ENCODE measurements at regions not wholly inside any gene's neighbourhood (a gene's known extent, or its start where the extent isn't known, plus 50 kb on each side); places are given as distances from the start of the nearest gene placed in this dataset.

DNA sequence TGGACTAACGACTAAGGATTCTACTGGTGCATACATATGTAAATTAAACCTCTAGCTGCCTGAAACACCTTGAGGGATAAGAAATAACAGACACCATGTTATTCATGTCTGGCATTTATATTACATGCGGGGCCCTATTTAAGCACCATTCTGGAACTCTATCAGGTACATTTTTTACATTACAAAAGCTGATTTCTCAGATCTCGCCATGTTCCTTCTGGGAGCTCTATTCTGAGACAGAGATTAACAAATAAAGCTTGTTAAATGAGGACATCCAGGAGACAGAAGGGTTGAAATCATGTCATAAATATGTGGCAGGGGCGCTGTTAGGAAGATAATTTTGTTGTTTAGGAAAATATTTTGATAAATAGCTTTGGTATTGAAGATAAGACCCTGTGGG, 93.4 kb upstream of the SLIT3 start:
- TF ChIP-seq, protein P1, sequence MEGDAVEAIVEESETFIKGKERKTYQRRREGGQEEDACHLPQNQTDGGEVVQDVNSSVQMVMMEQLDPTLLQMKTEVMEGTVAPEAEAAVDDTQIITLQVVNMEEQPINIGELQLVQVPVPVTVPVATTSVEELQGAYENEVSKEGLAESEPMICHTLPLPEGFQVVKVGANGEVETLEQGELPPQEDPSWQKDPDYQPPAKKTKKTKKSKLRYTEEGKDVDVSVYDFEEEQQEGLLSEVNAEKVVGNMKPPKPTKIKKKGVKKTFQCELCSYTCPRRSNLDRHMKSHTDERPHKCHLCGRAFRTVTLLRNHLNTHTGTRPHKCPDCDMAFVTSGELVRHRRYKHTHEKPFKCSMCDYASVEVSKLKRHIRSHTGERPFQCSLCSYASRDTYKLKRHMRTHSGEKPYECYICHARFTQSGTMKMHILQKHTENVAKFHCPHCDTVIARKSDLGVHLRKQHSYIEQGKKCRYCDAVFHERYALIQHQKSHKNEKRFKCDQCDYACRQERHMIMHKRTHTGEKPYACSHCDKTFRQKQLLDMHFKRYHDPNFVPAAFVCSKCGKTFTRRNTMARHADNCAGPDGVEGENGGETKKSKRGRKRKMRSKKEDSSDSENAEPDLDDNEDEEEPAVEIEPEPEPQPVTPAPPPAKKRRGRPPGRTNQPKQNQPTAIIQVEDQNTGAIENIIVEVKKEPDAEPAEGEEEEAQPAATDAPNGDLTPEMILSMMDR (conservative IDR thresholded peaks at IDR 0.05; ENCODE audit: low read depth, low read length), result no peak
- no peak for TF ChIP-seq EZH2 (IDR thresholded peaks at IDR 0.05; ENCODE audit: borderline replicate concordance, low read depth, low read length, poor library complexity, severe bottlenecking)

Measured in A673 (cell line).